Brain microvascular endothelial cell (primary cell): ENCODE measurements at regions not wholly inside any gene's neighbourhood (a gene's known extent, or its start where the extent isn't known, plus 50 kb on each side); places are given as distances from the start of the nearest gene placed in this dataset.

Experiments
- DNase-seq: peaks from one replicate; pipeline ENCODE4 v3.0.0-alpha.2; 2020
- H3K27ac ChIP-seq: fragments of 250-450 bp; sonication (Bioruptor Pico); 2 replicates; pipeline ENCODE4 v1.5.1; 2020; ENCODE audit warnings: mild to moderate bottlenecking, moderate library complexity
- H3K27me3 ChIP-seq: fragments of 250-450 bp; sonication (Bioruptor Pico); replicated peaks from 2 replicates; pipeline ENCODE4 v1.5.1; 2020; ENCODE audit warnings: mild to moderate bottlenecking
- H3K36me3 ChIP-seq: fragments of 250-450 bp; sonication (Bioruptor Pico); replicated peaks from 2 replicates; pipeline ENCODE4 v1.5.1; 2020; ENCODE audit warnings: mild to moderate bottlenecking
- H3K4me3 ChIP-seq: 2 replicates; pipeline ENCODE4 v1.5.1; 2011; ENCODE audit warnings: low read depth, mild to moderate bottlenecking, control low read depth, low read length, moderate library complexity
- in situ Hi-C: cut with HindIII; loops from 2 replicates; pipeline ENCODE4 v1.10.0; 2017; ENCODE audit warnings: low sequenced_read_pairs, low pct_ligation_motif_present
- TF ChIP-seq, protein P1 (sequence below): IDR thresholded peaks from 2 replicates; pipeline ENCODE4 v1.5.1; 2011; ENCODE audit warnings: low read depth, mild to moderate bottlenecking, moderate library complexity, low read length, control low read depth, inconsistent platforms; ENCODE audit errors: missing control alignments

DNA sequence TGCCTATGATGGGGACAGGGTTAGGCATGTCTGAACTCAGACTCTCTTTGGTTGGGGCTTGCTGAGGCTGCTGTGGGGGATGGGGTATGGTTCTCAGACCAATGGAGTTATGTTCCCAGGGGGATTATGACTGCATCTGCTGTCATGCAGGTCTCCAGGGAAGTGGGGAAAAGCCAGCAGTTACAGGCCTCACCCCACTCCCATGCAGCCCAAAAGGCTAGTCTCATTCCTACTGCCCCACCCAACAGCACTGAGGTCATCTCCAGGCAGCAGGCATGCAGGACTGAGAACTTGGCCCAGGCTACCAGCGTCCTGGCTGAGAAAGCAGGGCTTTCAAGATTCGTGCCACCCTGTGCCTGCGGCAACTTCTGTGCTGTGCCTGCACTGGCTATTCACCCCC, 373.3 kb downstream of the HTR7 start:
- in situ Hi-C loops: no loop called here
- no peak overlapping the region for H3K4me3 ChIP-seq
- peak; percentile 7 for DNase-seq
- H3K27ac ChIP-seq: no peak overlapping the region
- TF ChIP-seq, protein P1, sequence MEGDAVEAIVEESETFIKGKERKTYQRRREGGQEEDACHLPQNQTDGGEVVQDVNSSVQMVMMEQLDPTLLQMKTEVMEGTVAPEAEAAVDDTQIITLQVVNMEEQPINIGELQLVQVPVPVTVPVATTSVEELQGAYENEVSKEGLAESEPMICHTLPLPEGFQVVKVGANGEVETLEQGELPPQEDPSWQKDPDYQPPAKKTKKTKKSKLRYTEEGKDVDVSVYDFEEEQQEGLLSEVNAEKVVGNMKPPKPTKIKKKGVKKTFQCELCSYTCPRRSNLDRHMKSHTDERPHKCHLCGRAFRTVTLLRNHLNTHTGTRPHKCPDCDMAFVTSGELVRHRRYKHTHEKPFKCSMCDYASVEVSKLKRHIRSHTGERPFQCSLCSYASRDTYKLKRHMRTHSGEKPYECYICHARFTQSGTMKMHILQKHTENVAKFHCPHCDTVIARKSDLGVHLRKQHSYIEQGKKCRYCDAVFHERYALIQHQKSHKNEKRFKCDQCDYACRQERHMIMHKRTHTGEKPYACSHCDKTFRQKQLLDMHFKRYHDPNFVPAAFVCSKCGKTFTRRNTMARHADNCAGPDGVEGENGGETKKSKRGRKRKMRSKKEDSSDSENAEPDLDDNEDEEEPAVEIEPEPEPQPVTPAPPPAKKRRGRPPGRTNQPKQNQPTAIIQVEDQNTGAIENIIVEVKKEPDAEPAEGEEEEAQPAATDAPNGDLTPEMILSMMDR: no peak
- no peaks in the 10 kb centered on the region for H3K36me3 ChIP-seq
- H3K27me3 ChIP-seq: no peaks in the 10 kb centered on the region

DNA sequence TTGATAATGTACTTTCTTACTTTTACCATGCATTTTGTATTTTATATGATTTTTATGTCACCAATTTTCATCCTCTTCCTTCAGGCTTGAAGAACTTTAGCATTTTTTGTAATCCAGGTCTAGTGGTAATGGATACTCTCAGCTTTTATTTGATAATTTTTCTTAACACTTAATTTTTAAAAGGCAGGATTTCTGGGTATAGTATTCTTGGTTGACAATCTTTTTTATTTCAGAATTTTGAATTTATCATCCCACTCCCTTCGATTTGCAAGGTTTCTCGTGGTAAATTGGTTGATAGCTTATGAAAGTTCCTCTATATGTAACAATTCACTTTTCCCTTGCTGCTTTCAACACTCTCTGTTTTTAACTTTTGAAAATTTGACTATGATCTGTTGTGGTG, 363.7 kb downstream of the HTR7 start:
- TF ChIP-seq, protein P1: no peak
- Histone ChIP-seq H3K27ac (no peak overlapping the region), H3K36me3 (no peaks in the 10 kb centered on the region), H3K27me3 (no peaks in the 10 kb centered on the region), H3K4me3 (no peak overlapping the region)
- in situ Hi-C loops: no loop called here
- DNase-seq: no peak

DNA sequence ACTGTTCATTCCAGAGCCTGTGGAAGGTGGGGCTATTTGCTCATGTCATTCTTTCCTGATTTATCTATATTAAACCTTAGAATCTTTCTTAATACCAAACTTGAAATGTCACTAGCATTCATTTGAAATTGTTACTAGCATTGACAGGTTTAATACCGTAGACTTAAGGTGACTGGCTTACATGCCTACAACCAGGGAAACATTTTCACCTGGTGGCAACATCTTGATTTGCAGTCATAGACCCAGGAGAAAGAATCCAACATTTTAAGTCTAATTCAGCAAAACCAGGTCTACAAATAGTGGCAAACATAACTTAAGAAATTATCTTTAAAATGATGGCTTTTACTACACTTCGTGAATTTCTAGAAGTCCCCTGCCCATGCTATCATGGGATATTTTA, 353.7 kb downstream of the HTR7 start:
- in situ Hi-C loops: no loop called here
- no peak overlapping the region for H3K27ac ChIP-seq
- no peaks in the 10 kb centered on the region for H3K36me3 ChIP-seq
- no peak overlapping the region for H3K4me3 ChIP-seq
- no peak for DNase-seq
- TF ChIP-seq, protein P1: no peak
- H3K27me3 ChIP-seq: no peaks in the 10 kb centered on the region

DNA sequence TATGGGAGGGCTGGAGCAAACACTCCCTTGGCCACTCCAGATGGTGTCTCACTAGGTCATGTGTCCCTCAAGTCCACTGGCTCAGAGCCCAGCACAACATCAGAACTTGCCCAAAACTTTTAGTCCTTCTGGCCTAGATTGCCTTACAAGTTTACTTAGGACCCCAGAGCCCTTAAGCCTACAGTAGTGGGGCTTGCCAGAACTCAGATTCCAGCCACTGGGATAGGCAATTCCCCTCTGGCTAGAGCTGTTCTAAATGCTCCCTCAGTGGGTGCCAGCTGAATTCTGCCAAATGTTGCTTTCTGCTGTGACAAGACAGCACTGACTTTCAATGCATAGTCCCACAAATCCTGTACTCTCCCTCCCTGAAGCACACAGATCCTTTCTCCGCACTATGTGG, 331.1 kb downstream of the HTR7 start:
- H3K27ac ChIP-seq: no peak overlapping the region
- H3K4me3 ChIP-seq: no peak overlapping the region
- H3K36me3 ChIP-seq: no peaks in the 10 kb centered on the region
- TF ChIP-seq, protein P1: no peak
- H3K27me3 ChIP-seq: no peaks in the 10 kb centered on the region
- in situ Hi-C loops: no loop called here
- no peak for DNase-seq

DNA sequence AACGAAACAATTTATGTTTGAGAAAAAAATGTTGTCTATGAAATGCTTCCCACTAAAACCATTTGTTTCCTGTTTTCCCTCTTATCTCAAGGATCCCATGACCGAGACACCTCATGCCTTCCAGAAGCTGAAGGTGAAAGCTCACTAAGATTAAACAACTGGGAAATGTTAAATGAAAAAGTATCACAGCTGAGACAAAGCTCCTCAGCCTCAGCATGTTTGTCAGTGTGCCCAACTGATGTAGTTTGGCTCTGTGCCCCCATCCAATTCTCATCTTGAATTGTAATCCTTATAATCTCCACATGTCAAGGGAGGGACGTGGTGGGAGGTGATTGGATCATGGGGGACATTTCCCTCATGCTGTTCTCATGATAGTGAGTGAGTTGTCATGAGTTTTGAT, 327.3 kb downstream of the HTR7 start:
- Histone ChIP-seq H3K27me3 (no peaks in the 10 kb centered on the region), H3K27ac (no peak overlapping the region), H3K36me3 (no peaks in the 10 kb centered on the region), H3K4me3 (no peak overlapping the region)
- in situ Hi-C loops: no loop called here
- TF ChIP-seq, protein P1: no peak
- peak; percentile 24 for DNase-seq

DNA sequence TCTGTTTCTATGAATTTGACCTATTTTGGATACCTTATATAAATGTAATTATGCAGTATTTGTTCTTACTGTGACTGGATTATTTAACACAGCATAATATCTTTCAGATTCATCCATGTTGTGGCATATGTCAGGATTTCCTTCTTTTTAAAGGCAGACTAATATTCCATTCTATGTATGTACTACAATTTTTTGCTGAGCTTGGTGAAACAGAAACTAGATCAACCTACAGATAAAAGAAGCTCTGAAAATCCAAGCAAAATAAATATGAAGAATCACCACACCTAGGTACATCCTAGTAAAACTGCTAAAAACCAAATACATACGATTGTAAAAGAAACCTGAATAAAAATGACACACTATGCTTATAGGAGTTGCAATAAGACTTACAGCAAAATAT, 300.5 kb downstream of the HTR7 start:
- TF ChIP-seq, protein P1: no peak
- Histone ChIP-seq H3K27ac (no peak overlapping the region), H3K4me3 (no peak overlapping the region), H3K36me3 (no peaks in the 10 kb centered on the region), H3K27me3 (no peaks in the 10 kb centered on the region)
- in situ Hi-C loops: no loop called here
- no peak for DNase-seq
